Right lobe of liver (tissue), 4 donors: ENCODE measurements at regions not wholly inside any gene's neighbourhood (a gene's known extent, or its start where the extent isn't known, plus 50 kb on each side); places are given as distances from the start of the nearest gene placed in this dataset.

Experiments used
- CTCF ChIP-seq, 4 donors: fragments of 200-600 bp in 3 of 4; fragments of 450-650 bp in 1 of 4; IDR thresholded peaks; one replicate each; pipeline versions ENCODE4 v1.5.1 to v1.8.0; 2016 to 2022; ENCODE audit warnings: antibody characterized with exemption in 4 of 4, mild to moderate bottlenecking in 2 of 4
- POLR2A ChIP-seq: fragments of 450-650 bp; IDR thresholded peaks from one replicate; pipeline ENCODE4 v1.6.1; 2017; ENCODE audit warnings: antibody characterized with exemption, mild to moderate bottlenecking
- donor health status: DM: no; HTN: no; CAD: no.
- donor health status: DM: no; HTN: no; CAD: no.
- donor health status: DM: no; HTN: yes; CAD: no.

- TF ChIP-seq CTCF (IDR thresholded peaks at IDR 0.05) = no peak
- TF ChIP-seq POLR2A = no peak
These were observed 52.3 kb upstream of the APC start for GRCh38 chr5:112685386-112685785.
